Stimulated activated naive CD8-positive, alpha-beta T cell treated with anti-CD3 and anti-CD28 coated beads, Interleukin-15, amount 100 ng/mL, for 72 hours (primary cell): ENCODE measurements at regions not wholly inside any gene's neighbourhood (a gene's known extent, or its start where the extent isn't known, plus 50 kb on each side); places are given as distances from the start of the nearest gene placed in this dataset.
"Not testable (repeated sequence)": the region's sequence is repeated elsewhere in the genome, so short reads cannot be mapped to it uniquely, and the experiment has no call there.

ENCODE experiments used
- ATAC-seq: fragments of 150-1000 bp; cut with Tn5 transposase; 2 replicates; pipeline ENCODE4 v1.10.0; 2021; ENCODE audit warnings: mild to moderate bottlenecking, moderate library complexity
- DNase-seq, 2 donors: peaks; one replicate each; pipeline ENCODE4 v3.0.0; 2021 to 2022
- H3K27ac Mint-ChIP-seq, 2 donors: one replicate each; pipeline ENCODE4 v1.8.0; 2022; ENCODE audit warnings: mild to moderate bottlenecking in 2 of 2, mixed read lengths in 2 of 2, moderate library complexity in 2 of 2
- H3K27me3 Mint-ChIP-seq: one replicate; pipeline ENCODE4 v1.8.0; 2022; ENCODE audit warnings: mixed read lengths
- H3K4me1 Mint-ChIP-seq: one replicate; pipeline ENCODE4 v1.8.0; 2022; ENCODE audit warnings: mild to moderate bottlenecking, mixed read lengths
- H3K4me3 Mint-ChIP-seq, 2 donors: one replicate each; pipeline ENCODE4 v1.8.0; 2022; ENCODE audit warnings: mild to moderate bottlenecking in 2 of 2, mixed read lengths in 2 of 2, moderate library complexity in 1 of 2
- H3K9me3 Mint-ChIP-seq, 2 donors: one replicate each; pipeline ENCODE4 v1.8.0; 2022; ENCODE audit warnings: mixed read lengths in 2 of 2

GRCh38 chr16:76819226-76819916 is 371.6 kb upstream of the MON1B start:
- H3K9me3 Mint-ChIP-seq: peaks cover 8 to 15% of the 10 kb centered on the region in 2 donors
- no peak overlapping the region for H3K4me3 Mint-ChIP-seq
- H3K27me3 Mint-ChIP-seq: no peaks in the 10 kb centered on the region
- ATAC-seq: no peak
- DNase-seq: no peak
- H3K4me1 Mint-ChIP-seq: no peaks in the 10 kb centered on the region
- no peak overlapping the region for H3K27ac Mint-ChIP-seq

GRCh38 chr16:76824221-76824620 is 366.8 kb upstream of the MON1B start:
- DNase-seq (no peak), ATAC-seq (no peak)
- H3K4me1 Mint-ChIP-seq: no peaks in the 10 kb centered on the region
- H3K4me3 Mint-ChIP-seq: no peak overlapping the region
- H3K9me3 Mint-ChIP-seq: peaks cover 3 to 12% of the 10 kb centered on the region in 2 donors
- H3K27me3 Mint-ChIP-seq: no peaks in the 10 kb centered on the region
- H3K27ac Mint-ChIP-seq: no peak overlapping the region

- Mint-ChIP-seq H3K27ac (no peak overlapping the region), H3K4me1 (no peaks in the 10 kb centered on the region), H3K9me3 (peaks cover 7 to 17% of the 10 kb centered on the region in 2 donors), H3K27me3 (no peaks in the 10 kb centered on the region), H3K4me3 (no peak overlapping the region)
- ATAC-seq (no peak), DNase-seq (no peak)
These were observed 366.2 kb upstream of the MON1B start for GRCh38 chr16:76824791-76825190.

- H3K4me3 Mint-ChIP-seq: no peak overlapping the region
- H3K27me3 Mint-ChIP-seq: no peaks in the 10 kb centered on the region
- H3K27ac Mint-ChIP-seq: no peak overlapping the region
These were observed 355.7 kb upstream of the MON1B start for GRCh38 chr16:76835339-76835738.

GRCh38 chr16:76835779-76836300 is 355.1 kb upstream of the MON1B start:
- Mint-ChIP-seq H3K4me1 (no peaks in the 10 kb centered on the region), H3K4me3 (no peak overlapping the region), H3K27ac (no peak overlapping the region), H3K9me3 (peaks cover 5 to 6% of the 10 kb centered on the region in 2 donors), H3K27me3 (no peaks in the 10 kb centered on the region)
- ATAC-seq (no peak), DNase-seq (no peak)

More at GRCh38 chr16:76835339-76835738, 355.7 kb upstream of the MON1B start:
- Mint-ChIP-seq H3K4me1 (no peaks in the 10 kb centered on the region), H3K9me3 (peaks cover 5 to 6% of the 10 kb centered on the region in 2 donors)
- ATAC-seq (no peak), DNase-seq (no peak)

- DNase-seq (no peak), ATAC-seq (no peak)
- no peak overlapping the region for H3K4me3 Mint-ChIP-seq
- no peaks in the 10 kb centered on the region for H3K4me1 Mint-ChIP-seq
- no peak overlapping the region for H3K27ac Mint-ChIP-seq
- no peaks in the 10 kb centered on the region for H3K27me3 Mint-ChIP-seq
- H3K9me3 Mint-ChIP-seq: peaks cover 5 to 19% of the 10 kb centered on the region in 2 donors
These were observed 353.1 kb upstream of the MON1B start for GRCh38 chr16:76837872-76838271.

- no peak for DNase-seq
- H3K9me3 Mint-ChIP-seq: peaks cover 5 to 20% of the 10 kb centered on the region in 2 donors
- H3K4me3 Mint-ChIP-seq: no peak overlapping the region
- H3K27ac Mint-ChIP-seq: no peak overlapping the region
- ATAC-seq: no peak
- no peaks in the 10 kb centered on the region for H3K4me1 Mint-ChIP-seq
- no peaks in the 10 kb centered on the region for H3K27me3 Mint-ChIP-seq
These were observed 336.8 kb upstream of the MON1B start for GRCh38 chr16:76854234-76854633.

- H3K27ac Mint-ChIP-seq: no peak overlapping the region
- DNase-seq: no peak
- no peak for ATAC-seq
- H3K4me1 Mint-ChIP-seq: no peaks in the 10 kb centered on the region
- H3K4me3 Mint-ChIP-seq: no peak overlapping the region
- no peaks in the 10 kb centered on the region for H3K27me3 Mint-ChIP-seq
- peaks cover 0 to 25% of the 10 kb centered on the region in 2 donors for H3K9me3 Mint-ChIP-seq
These were observed 334.9 kb upstream of the MON1B start for GRCh38 chr16:76856112-76856511.

GRCh38 chr16:76857402-76857801 is 333.6 kb upstream of the MON1B start:
- no peaks in the 10 kb centered on the region for H3K27me3 Mint-ChIP-seq
- H3K4me1 Mint-ChIP-seq: no peaks in the 10 kb centered on the region
- DNase-seq (no peak), ATAC-seq (no peak)
- no peak overlapping the region for H3K4me3 Mint-ChIP-seq
- peaks cover 5 to 25% of the 10 kb centered on the region in 2 donors for H3K9me3 Mint-ChIP-seq
- no peak overlapping the region for H3K27ac Mint-ChIP-seq

GRCh38 chr16:76862901-76863300 is 328.1 kb upstream of the MON1B start:
- no peak overlapping the region for H3K27ac Mint-ChIP-seq
- H3K4me1 Mint-ChIP-seq: no peaks in the 10 kb centered on the region
- H3K9me3 Mint-ChIP-seq: peaks cover 5 to 24% of the 10 kb centered on the region in 2 donors
- ATAC-seq: no peak
- no peak overlapping the region for H3K4me3 Mint-ChIP-seq
- no peaks in the 10 kb centered on the region for H3K27me3 Mint-ChIP-seq
- DNase-seq: no peak

- Mint-ChIP-seq H3K27me3 (no peaks in the 10 kb centered on the region), H3K9me3 (peaks cover 0 to 2% of the 10 kb centered on the region in 2 donors), H3K27ac (no peak overlapping the region), H3K4me1 (no peaks in the 10 kb centered on the region), H3K4me3 (no peak overlapping the region)
- no peak for ATAC-seq
- DNase-seq: no peak
These were observed 324.0 kb upstream of the MON1B start for GRCh38 chr16:76866994-76867393.

- no peaks in the 10 kb centered on the region for H3K9me3 Mint-ChIP-seq
- H3K4me3 Mint-ChIP-seq: no peak overlapping the region
These were observed 315.1 kb upstream of the MON1B start for GRCh38 chr16:76875898-76876297.

GRCh38 chr16:76879420-76879819 is 311.6 kb upstream of the MON1B start:
- Mint-ChIP-seq H3K27ac (no peak overlapping the region), H3K4me1 (no peaks in the 10 kb centered on the region), H3K27me3 (no peaks in the 10 kb centered on the region), H3K9me3 (no peaks in the 10 kb centered on the region), H3K4me3 (no peak overlapping the region)
- DNase-seq (no peak), ATAC-seq (no peak)

More at GRCh38 chr16:76875898-76876297, 315.1 kb upstream of the MON1B start:
- DNase-seq: no peak
- no peaks in the 10 kb centered on the region for H3K4me1 Mint-ChIP-seq
- H3K27me3 Mint-ChIP-seq: no peaks in the 10 kb centered on the region
- ATAC-seq: no peak
- no peak overlapping the region for H3K27ac Mint-ChIP-seq

GRCh38 chr16:76880523-76880922 is 310.5 kb upstream of the MON1B start:
- not testable (repeated sequence) for H3K4me1 Mint-ChIP-seq, H3K27ac Mint-ChIP-seq, ATAC-seq, H3K27me3 Mint-ChIP-seq, DNase-seq, H3K4me3 Mint-ChIP-seq, H3K9me3 Mint-ChIP-seq

GRCh38 chr16:76882105-76882504 is 308.9 kb upstream of the MON1B start:
- no peak for DNase-seq
- no peak for ATAC-seq
- H3K4me1 Mint-ChIP-seq: no peaks in the 10 kb centered on the region
- H3K27ac Mint-ChIP-seq: no peak overlapping the region
- no peaks in the 10 kb centered on the region for H3K27me3 Mint-ChIP-seq
- no peak overlapping the region for H3K4me3 Mint-ChIP-seq
- H3K9me3 Mint-ChIP-seq: no peaks in the 10 kb centered on the region

GRCh38 chr16:76883076-76883475 is 307.9 kb upstream of the MON1B start:
- no peak for ATAC-seq
- Mint-ChIP-seq H3K27ac (no peak overlapping the region), H3K27me3 (no peaks in the 10 kb centered on the region), H3K4me3 (no peak overlapping the region), H3K4me1 (no peaks in the 10 kb centered on the region), H3K9me3 (no peaks in the 10 kb centered on the region)
- DNase-seq: no peak
